ENCODE measurements at regions not wholly inside any gene's neighbourhood (a gene's known extent, or its start where the extent isn't known, plus 50 kb on each side); places are given as distances from the start of the nearest gene placed in this dataset.

DNA sequence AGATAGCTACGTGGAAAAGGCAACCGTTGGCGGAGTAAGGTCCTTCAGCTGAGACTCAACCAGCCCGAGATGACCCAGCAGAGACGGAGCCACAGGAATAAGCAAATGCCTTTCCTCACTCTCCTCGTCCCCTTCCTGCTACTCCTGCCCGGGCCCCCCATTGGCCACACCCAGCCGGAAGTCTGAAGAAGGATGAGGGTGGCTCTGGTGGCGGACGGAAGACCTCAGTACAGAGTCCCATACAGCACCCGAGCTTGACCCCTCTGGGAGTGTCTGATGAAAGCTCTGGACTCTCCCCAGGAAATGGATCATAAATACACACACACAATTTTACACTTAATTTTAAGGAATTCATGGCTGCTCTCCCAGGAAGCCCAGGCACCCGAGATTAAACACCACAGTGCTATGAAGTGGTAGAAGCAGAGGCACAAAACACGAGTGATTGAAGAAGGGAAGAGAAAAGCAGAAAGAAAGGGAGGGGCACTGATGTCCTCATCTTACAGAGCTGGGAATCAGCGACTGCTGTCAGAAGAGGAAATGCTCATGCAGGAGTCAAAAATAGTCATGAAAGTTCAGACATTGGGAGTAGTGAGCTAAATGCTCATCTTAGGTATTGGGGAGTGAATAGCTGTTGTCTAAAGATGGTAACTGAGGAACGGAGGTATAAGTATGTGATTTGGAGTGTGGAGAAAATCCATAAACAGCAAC, 125.6 kb downstream of the BANF2 start:
- no peak overlapping the region for H3K9ac ChIP-seq (ENCODE audit: low read length)
- H3F3A ChIP-seq (ENCODE audit: insufficient read depth, low read length, poor library complexity, severe bottlenecking), result no peaks in the 10 kb centered on the region
- H3K9me3 ChIP-seq (ENCODE audit: low read length), result no peaks in the 10 kb centered on the region
- no peak overlapping the region for H3K4me2 ChIP-seq (ENCODE audit: low read length)
- H4K20me1 ChIP-seq (ENCODE audit: insufficient read depth), result no peaks in the 10 kb centered on the region
- H3K27ac ChIP-seq (ENCODE audit: low read length), result no peak overlapping the region
- no peak overlapping the region for H2AFZ ChIP-seq (ENCODE audit: low read depth, low read length)
- H3K4me3 ChIP-seq (ENCODE audit: low read length), result no peak overlapping the region
- no peak for TF ChIP-seq MXI1 (conservative IDR thresholded peaks at IDR 0.05; ENCODE audit: poor library complexity, severe bottlenecking)
- TF ChIP-seq POLR2AphosphoS5 (IDR thresholded peaks at IDR 0.05), result no peak
- TF ChIP-seq SMC3 (conservative IDR thresholded peaks at IDR 0.05; ENCODE audit: poor library complexity), result no peak
- TF ChIP-seq EP300 (conservative IDR thresholded peaks at IDR 0.05; ENCODE audit: poor library complexity, severe bottlenecking), result no peak
- TF ChIP-seq EZH2 (IDR thresholded peaks at IDR 0.05; ENCODE audit: borderline replicate concordance, insufficient read depth, low read length, poor library complexity, severe bottlenecking), result no peak
- TF ChIP-seq RAD21 (conservative IDR thresholded peaks at IDR 0.05), result no peak
- TF ChIP-seq, protein P1, sequence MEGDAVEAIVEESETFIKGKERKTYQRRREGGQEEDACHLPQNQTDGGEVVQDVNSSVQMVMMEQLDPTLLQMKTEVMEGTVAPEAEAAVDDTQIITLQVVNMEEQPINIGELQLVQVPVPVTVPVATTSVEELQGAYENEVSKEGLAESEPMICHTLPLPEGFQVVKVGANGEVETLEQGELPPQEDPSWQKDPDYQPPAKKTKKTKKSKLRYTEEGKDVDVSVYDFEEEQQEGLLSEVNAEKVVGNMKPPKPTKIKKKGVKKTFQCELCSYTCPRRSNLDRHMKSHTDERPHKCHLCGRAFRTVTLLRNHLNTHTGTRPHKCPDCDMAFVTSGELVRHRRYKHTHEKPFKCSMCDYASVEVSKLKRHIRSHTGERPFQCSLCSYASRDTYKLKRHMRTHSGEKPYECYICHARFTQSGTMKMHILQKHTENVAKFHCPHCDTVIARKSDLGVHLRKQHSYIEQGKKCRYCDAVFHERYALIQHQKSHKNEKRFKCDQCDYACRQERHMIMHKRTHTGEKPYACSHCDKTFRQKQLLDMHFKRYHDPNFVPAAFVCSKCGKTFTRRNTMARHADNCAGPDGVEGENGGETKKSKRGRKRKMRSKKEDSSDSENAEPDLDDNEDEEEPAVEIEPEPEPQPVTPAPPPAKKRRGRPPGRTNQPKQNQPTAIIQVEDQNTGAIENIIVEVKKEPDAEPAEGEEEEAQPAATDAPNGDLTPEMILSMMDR (IDR thresholded peaks at IDR 0.05; ENCODE audit: poor library complexity, severe bottlenecking), result no peak
- TF ChIP-seq, protein P2, sequence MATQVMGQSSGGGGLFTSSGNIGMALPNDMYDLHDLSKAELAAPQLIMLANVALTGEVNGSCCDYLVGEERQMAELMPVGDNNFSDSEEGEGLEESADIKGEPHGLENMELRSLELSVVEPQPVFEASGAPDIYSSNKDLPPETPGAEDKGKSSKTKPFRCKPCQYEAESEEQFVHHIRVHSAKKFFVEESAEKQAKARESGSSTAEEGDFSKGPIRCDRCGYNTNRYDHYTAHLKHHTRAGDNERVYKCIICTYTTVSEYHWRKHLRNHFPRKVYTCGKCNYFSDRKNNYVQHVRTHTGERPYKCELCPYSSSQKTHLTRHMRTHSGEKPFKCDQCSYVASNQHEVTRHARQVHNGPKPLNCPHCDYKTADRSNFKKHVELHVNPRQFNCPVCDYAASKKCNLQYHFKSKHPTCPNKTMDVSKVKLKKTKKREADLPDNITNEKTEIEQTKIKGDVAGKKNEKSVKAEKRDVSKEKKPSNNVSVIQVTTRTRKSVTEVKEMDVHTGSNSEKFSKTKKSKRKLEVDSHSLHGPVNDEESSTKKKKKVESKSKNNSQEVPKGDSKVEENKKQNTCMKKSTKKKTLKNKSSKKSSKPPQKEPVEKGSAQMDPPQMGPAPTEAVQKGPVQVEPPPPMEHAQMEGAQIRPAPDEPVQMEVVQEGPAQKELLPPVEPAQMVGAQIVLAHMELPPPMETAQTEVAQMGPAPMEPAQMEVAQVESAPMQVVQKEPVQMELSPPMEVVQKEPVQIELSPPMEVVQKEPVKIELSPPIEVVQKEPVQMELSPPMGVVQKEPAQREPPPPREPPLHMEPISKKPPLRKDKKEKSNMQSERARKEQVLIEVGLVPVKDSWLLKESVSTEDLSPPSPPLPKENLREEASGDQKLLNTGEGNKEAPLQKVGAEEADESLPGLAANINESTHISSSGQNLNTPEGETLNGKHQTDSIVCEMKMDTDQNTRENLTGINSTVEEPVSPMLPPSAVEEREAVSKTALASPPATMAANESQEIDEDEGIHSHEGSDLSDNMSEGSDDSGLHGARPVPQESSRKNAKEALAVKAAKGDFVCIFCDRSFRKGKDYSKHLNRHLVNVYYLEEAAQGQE (IDR thresholded peaks at IDR 0.05; ENCODE audit: borderline replicate concordance), result no peak
- no peak for TF ChIP-seq TAF1 (IDR thresholded peaks at IDR 0.05; ENCODE audit: low read depth)
- H3K27me3 ChIP-seq (ENCODE audit: insufficient read depth, low read depth, low read length), result no peaks in the 10 kb centered on the region
- H3K36me3 ChIP-seq (ENCODE audit: insufficient read depth, low read length), result no peaks in the 10 kb centered on the region
- no peaks in the 10 kb centered on the region for H3K79me2 ChIP-seq (replicated peaks; ENCODE audit: insufficient read depth, low read length)
- H3K9me2 ChIP-seq (ENCODE audit: insufficient read depth, low read length), result no peaks in the 10 kb centered on the region

DNA sequence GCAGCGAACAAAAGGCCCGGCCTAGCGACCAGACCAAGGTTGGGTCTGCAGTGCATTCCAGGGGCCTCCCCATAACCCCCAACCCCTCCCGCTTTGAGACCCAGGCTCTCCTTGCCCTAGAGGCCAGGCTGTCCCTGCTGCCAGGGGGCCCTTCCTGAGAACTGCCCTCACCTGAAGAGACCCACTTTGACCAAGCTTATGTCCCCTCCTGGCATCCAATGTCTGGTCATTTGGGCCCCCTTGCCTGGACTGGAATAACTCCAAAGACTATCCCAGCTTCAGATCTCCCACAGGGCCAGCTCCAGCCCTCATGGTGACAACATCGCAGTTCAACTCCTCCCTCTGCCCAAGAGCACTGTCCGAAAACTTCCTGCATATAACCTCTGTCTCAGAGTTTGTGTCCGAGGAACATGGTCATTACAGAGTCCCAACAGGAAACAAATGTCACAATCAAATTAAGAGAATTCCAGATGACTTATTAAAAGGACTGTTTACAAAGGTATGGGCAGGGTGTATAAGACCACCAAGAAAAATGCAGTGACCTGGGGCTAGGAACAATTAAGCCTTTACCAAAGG, 125.0 kb downstream of the BANF2 start:
- H2AFZ ChIP-seq (ENCODE audit: low read depth, low read length), result no peak overlapping the region

More for the DNA sequence above, 125.0 kb downstream of the BANF2 start:
- H3K27me3 ChIP-seq (ENCODE audit: insufficient read depth, low read depth, low read length), result no peaks in the 10 kb centered on the region
- no peaks in the 10 kb centered on the region for H3K36me3 ChIP-seq (ENCODE audit: insufficient read depth, low read length)
- no peaks in the 10 kb centered on the region for H3K9me2 ChIP-seq (ENCODE audit: insufficient read depth, low read length)
- no peaks in the 10 kb centered on the region for H3K9me3 ChIP-seq (ENCODE audit: low read length)
- H3K9ac ChIP-seq (ENCODE audit: low read length), result no peak overlapping the region
- H3K4me2 ChIP-seq (ENCODE audit: low read length), result no peak overlapping the region
- no peaks in the 10 kb centered on the region for H4K20me1 ChIP-seq (ENCODE audit: insufficient read depth)
- H3K79me2 ChIP-seq (replicated peaks; ENCODE audit: insufficient read depth, low read length), result no peaks in the 10 kb centered on the region
- H3K4me3 ChIP-seq (ENCODE audit: low read length), result no peak overlapping the region
- no peak overlapping the region for H3K27ac ChIP-seq (ENCODE audit: low read length)
- TF ChIP-seq EZH2 (IDR thresholded peaks at IDR 0.05; ENCODE audit: borderline replicate concordance, insufficient read depth, low read length, poor library complexity, severe bottlenecking), result no peak
- TF ChIP-seq, protein P2 (IDR thresholded peaks at IDR 0.05; ENCODE audit: borderline replicate concordance), result no peak
- TF ChIP-seq MXI1 (conservative IDR thresholded peaks at IDR 0.05; ENCODE audit: poor library complexity, severe bottlenecking), result no peak
- TF ChIP-seq POLR2AphosphoS5 (IDR thresholded peaks at IDR 0.05), result no peak
- TF ChIP-seq TAF1 (IDR thresholded peaks at IDR 0.05; ENCODE audit: low read depth), result no peak
- no peak for TF ChIP-seq SMC3 (conservative IDR thresholded peaks at IDR 0.05; ENCODE audit: poor library complexity)
- TF ChIP-seq, protein P1 (IDR thresholded peaks at IDR 0.05; ENCODE audit: poor library complexity, severe bottlenecking), result no peak
- no peak for TF ChIP-seq RAD21 (conservative IDR thresholded peaks at IDR 0.05)
- no peak for TF ChIP-seq EP300 (conservative IDR thresholded peaks at IDR 0.05; ENCODE audit: poor library complexity, severe bottlenecking)
- H3F3A ChIP-seq (ENCODE audit: insufficient read depth, low read length, poor library complexity, severe bottlenecking), result no peaks in the 10 kb centered on the region

Data from neural cell (in vitro differentiated cells).